H9 (cell line): ENCODE measurements at regions not wholly inside any gene's neighbourhood (a gene's known extent, or its start where the extent isn't known, plus 50 kb on each side); places are given as distances from the start of the nearest gene placed in this dataset.

ENCODE experiments used
- DNase-seq: peaks from one replicate; pipeline ENCODE4 v3.0.0-alpha.2; 2017
- H2AFZ ChIP-seq: one replicate; pipeline ENCODE4 v1.6.1; 2013; ENCODE audit warnings: mild to moderate bottlenecking, low read length, control low read depth, moderate library complexity
- H2AK5ac ChIP-seq: 2 replicates; pipeline ENCODE4 v1.6.1; 2013; ENCODE audit warnings: low read length, control low read depth, mixed read lengths; ENCODE audit not compliant: insufficient read length
- H2BK120ac ChIP-seq: one replicate; pipeline ENCODE4 v1.6.1; 2013; ENCODE audit warnings: low read depth, mild to moderate bottlenecking, low read length, control low read depth, inconsistent platforms; ENCODE audit not compliant: poor library complexity, severe bottlenecking
- H2BK12ac ChIP-seq: 2 replicates; pipeline ENCODE4 v1.6.1; 2013; ENCODE audit warnings: low read length, control low read depth, mixed read lengths, low read depth; ENCODE audit not compliant: insufficient read length
- H2BK15ac ChIP-seq: 2 replicates; pipeline ENCODE4 v1.6.1; 2013; ENCODE audit warnings: low read depth, low read length, control low read depth
- H2BK20ac ChIP-seq: one replicate; pipeline ENCODE4 v1.6.1; 2013; ENCODE audit warnings: low read depth, mild to moderate bottlenecking, low read length, control low read depth, inconsistent platforms; ENCODE audit not compliant: poor library complexity, severe bottlenecking
- H2BK5ac ChIP-seq: 2 replicates; pipeline ENCODE4 v1.6.1; 2013; ENCODE audit warnings: low read length, control low read depth, mixed read lengths; ENCODE audit not compliant: insufficient read length
- H3K14ac ChIP-seq: 2 replicates; pipeline ENCODE4 v1.6.1; 2013; ENCODE audit warnings: low read length, control low read depth; ENCODE audit not compliant: insufficient read depth
- H3K18ac ChIP-seq: 2 replicates; pipeline ENCODE4 v1.6.1; 2013; ENCODE audit warnings: low read depth, mild to moderate bottlenecking, mixed read lengths, low read length, control low read depth; ENCODE audit not compliant: insufficient read length
- H3K23ac ChIP-seq: 2 replicates; pipeline ENCODE4 v1.6.1; 2013; ENCODE audit warnings: low read length, control low read depth, mixed read lengths, low read depth; ENCODE audit not compliant: insufficient read length
- H3K23me2 ChIP-seq: 2 replicates; pipeline ENCODE4 v1.6.1; 2013; ENCODE audit warnings: low read depth, mild to moderate bottlenecking, mixed read lengths, low read length, control low read depth; ENCODE audit not compliant: insufficient read length, poor library complexity, severe bottlenecking
- H3K27ac ChIP-seq: 2 replicates; pipeline ENCODE4 v1.5.1; 2013; ENCODE audit warnings: low read length, control low read depth, mixed read lengths, low read depth; ENCODE audit not compliant: insufficient read length
- H3K27me3 ChIP-seq: 2 replicates; pipeline ENCODE4 v1.6.1; 2013; ENCODE audit warnings: low read length, control low read depth, inconsistent platforms; ENCODE audit not compliant: insufficient read depth
- H3K4ac ChIP-seq: 2 replicates; pipeline ENCODE4 v1.6.1; 2013; ENCODE audit warnings: low read depth, mild to moderate bottlenecking, control low read depth, inconsistent platforms, low read length, moderate library complexity
- H3K4me1 ChIP-seq: 2 replicates; pipeline ENCODE4 v1.6.1; 2013; ENCODE audit warnings: low read length, control low read depth, inconsistent platforms; ENCODE audit not compliant: insufficient read depth
- H3K4me2 ChIP-seq: 2 replicates; pipeline ENCODE4 v1.6.1; 2013; ENCODE audit warnings: low read length, control low read depth, mixed read lengths; ENCODE audit not compliant: insufficient read length, insufficient read depth
- H3K56ac ChIP-seq: 2 replicates; pipeline ENCODE4 v1.6.1; 2013; ENCODE audit warnings: low read depth, mild to moderate bottlenecking, mixed read lengths, low read length, control low read depth; ENCODE audit not compliant: insufficient read length
- H3K79me1 ChIP-seq: 2 replicates; pipeline ENCODE4 v1.6.1; 2013; ENCODE audit warnings: low read depth, mild to moderate bottlenecking, moderate library complexity, low read length, control low read depth, inconsistent platforms; ENCODE audit not compliant: insufficient read depth, poor library complexity, severe bottlenecking
- H3K79me2 ChIP-seq: 2 replicates; pipeline ENCODE4 v1.6.1; 2013; ENCODE audit warnings: low read length, control low read depth, inconsistent platforms; ENCODE audit not compliant: insufficient read depth
- H3K9ac ChIP-seq: 2 replicates; pipeline ENCODE4 v1.6.1; 2013; ENCODE audit warnings: low read length, control low read depth, mixed read lengths; ENCODE audit not compliant: insufficient read length; ENCODE audit errors: extremely low read depth
- H3K9me3 ChIP-seq: one replicate; pipeline ENCODE4 v1.6.1; 2013; ENCODE audit warnings: low read depth, low read length, inconsistent platforms; ENCODE audit not compliant: control insufficient read depth
- H3T11ph ChIP-seq: one replicate; pipeline ENCODE4 v1.6.1; 2013; ENCODE audit warnings: mild to moderate bottlenecking, low read length, control low read depth, inconsistent platforms
- H4K20me1 ChIP-seq: one replicate; pipeline ENCODE4 v1.6.1; 2013; ENCODE audit not compliant: control insufficient read depth, insufficient read length, insufficient read depth
- H4K5ac ChIP-seq: 2 replicates; pipeline ENCODE4 v1.6.1; 2013; ENCODE audit warnings: low read depth, mild to moderate bottlenecking, mixed read lengths, low read length, control low read depth; ENCODE audit not compliant: insufficient read length
- H4K8ac ChIP-seq: replicated peaks from 2 replicates; pipeline ENCODE4 v1.6.1; 2013; ENCODE audit warnings: low read length, control low read depth, mixed read lengths, low read depth; ENCODE audit not compliant: insufficient read length
- H4K91ac ChIP-seq: 2 replicates; pipeline ENCODE4 v1.6.1; 2013; ENCODE audit warnings: low read depth, mild to moderate bottlenecking, moderate library complexity, mixed read lengths, low read length, control low read depth; ENCODE audit not compliant: insufficient read length
- H3K27ac Mint-ChIP-seq, 3 experiments: 2 replicates in 2 of 3; 3 replicates in 1 of 3; pipeline ENCODE4 v1.8.0; 2020 to 2021; ENCODE audit warnings: mixed read lengths in 3 of 3, mild to moderate bottlenecking in 1 of 3, moderate library complexity in 1 of 3
- H3K27me3 Mint-ChIP-seq: 2 replicates; pipeline ENCODE4 v1.8.0; 2021; ENCODE audit warnings: low read depth, mild to moderate bottlenecking, moderate library complexity, mixed read lengths
- H3K36me3 Mint-ChIP-seq, 3 experiments: 2 replicates in 2 of 3; 3 replicates in 1 of 3; pipeline ENCODE4 v1.8.0; 2020 to 2021; ENCODE audit warnings: low read depth in 3 of 3, mixed read lengths in 3 of 3; ENCODE audit not compliant: insufficient read depth in 1 of 3
- H3K4me1 Mint-ChIP-seq, 2 experiments: 2 replicates each; pipeline ENCODE4 v1.8.0; 2020; ENCODE audit warnings: mixed read lengths in 2 of 2
- H3K4me3 Mint-ChIP-seq, 2 experiments: 2 replicates in 1 of 2; 3 replicates in 1 of 2; pipeline ENCODE4 v1.8.0; 2020 to 2021; ENCODE audit warnings: mild to moderate bottlenecking in 2 of 2, mixed read lengths in 2 of 2, moderate library complexity in 1 of 2
- H3K9me3 Mint-ChIP-seq, 2 experiments: 2 replicates in 1 of 2; 3 replicates in 1 of 2; pipeline ENCODE4 v1.8.0; 2020; ENCODE audit warnings: mild to moderate bottlenecking in 2 of 2, mixed read lengths in 2 of 2, moderate library complexity in 1 of 2
- WGBS: extraction: QIAGEN DNeasy Blood & Tissue Kit; methylation state at CpG from one replicate; pipeline ENCODE4 v1.1.7; 2013; ENCODE audit warnings: missing lambda C conversion rate, low lambda C conversion rate, mixed read lengths; ENCODE audit not compliant: insufficient read length; ENCODE audit errors: extremely low coverage; 5-methylcytosine and 5-hydroxymethylcytosine counted together
- TF ChIP-seq, protein P1 (sequence below): fragments of 200-600 bp; sonication (generic); conservative IDR thresholded peaks from 3 replicates; pipeline ENCODE4 v1.8.0; 2021; ENCODE audit warnings: antibody characterized with exemption, mild to moderate bottlenecking

DNA sequence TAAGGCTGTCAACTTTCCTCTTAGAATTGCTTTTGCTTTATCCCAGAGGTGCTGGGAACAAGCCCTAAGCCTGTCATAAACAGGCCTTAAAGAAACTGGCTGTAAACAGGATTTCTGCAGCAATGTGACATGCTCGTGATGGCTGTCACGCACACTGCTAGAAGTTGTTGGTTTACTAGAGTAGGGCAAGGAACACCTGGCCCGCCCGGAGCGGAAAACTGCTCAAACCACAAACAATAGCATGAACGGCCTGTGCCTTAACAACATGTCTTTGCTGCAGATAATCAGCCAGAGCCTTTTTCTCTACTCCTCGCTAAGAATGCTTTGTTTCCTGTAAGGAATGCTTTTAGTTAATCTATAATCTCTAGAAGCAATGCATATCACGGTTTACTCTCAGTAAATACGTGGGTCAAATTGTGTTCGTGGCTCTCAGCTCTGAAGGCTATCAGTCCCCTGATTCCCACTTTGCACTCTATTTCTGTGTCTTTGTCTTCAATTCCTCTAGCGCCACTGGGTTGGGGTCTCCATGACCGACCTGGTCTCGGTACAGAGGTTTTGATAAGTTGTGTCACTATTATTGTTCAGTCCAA is 318.3 kb downstream of the GLUD2 start:
- Histone ChIP-seq H3T11ph (no peak overlapping the region), H2BK12ac (no peak overlapping the region), H3K23me2 (no peaks in the 10 kb centered on the region), H3K4me2 (no peak overlapping the region), H3K4me1 (no peaks in the 10 kb centered on the region), H4K91ac (no peak overlapping the region), H4K20me1 (no peaks in the 10 kb centered on the region), H2BK20ac (no peak overlapping the region), H2BK120ac (no peak overlapping the region), H3K4ac (no peak overlapping the region), H3K18ac (no peak overlapping the region), H3K27ac (no peak overlapping the region), H2BK5ac (no peak overlapping the region), H3K9ac (no peak overlapping the region), H3K27me3 (no peaks in the 10 kb centered on the region), H3K56ac (no peak overlapping the region), H2AK5ac (no peak overlapping the region), H3K79me1 (no peaks in the 10 kb centered on the region), H4K5ac (no peak overlapping the region), H3K14ac (no peak overlapping the region), H3K9me3 (no peaks in the 10 kb centered on the region), H4K8ac (no peak overlapping the region), H2AFZ (no peak overlapping the region), H3K79me2 (no peaks in the 10 kb centered on the region), H2BK15ac (no peak overlapping the region), H3K23ac (no peak overlapping the region)
- Mint-ChIP-seq H3K27ac (no peak overlapping the region), H3K9me3 (peaks cover 53 to 66% of the 10 kb centered on the region in 2 experiments), H3K36me3 (peaks cover 0 to 3% (median 0%) of the 10 kb centered on the region in 3 experiments; a peak in 3 of 7 replicates), H3K4me1 (no peaks in the 10 kb centered on the region), H3K4me3 (no peak overlapping the region), H3K27me3 (no peaks in the 10 kb centered on the region)
- TF ChIP-seq, protein P1, sequence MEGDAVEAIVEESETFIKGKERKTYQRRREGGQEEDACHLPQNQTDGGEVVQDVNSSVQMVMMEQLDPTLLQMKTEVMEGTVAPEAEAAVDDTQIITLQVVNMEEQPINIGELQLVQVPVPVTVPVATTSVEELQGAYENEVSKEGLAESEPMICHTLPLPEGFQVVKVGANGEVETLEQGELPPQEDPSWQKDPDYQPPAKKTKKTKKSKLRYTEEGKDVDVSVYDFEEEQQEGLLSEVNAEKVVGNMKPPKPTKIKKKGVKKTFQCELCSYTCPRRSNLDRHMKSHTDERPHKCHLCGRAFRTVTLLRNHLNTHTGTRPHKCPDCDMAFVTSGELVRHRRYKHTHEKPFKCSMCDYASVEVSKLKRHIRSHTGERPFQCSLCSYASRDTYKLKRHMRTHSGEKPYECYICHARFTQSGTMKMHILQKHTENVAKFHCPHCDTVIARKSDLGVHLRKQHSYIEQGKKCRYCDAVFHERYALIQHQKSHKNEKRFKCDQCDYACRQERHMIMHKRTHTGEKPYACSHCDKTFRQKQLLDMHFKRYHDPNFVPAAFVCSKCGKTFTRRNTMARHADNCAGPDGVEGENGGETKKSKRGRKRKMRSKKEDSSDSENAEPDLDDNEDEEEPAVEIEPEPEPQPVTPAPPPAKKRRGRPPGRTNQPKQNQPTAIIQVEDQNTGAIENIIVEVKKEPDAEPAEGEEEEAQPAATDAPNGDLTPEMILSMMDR: no peak
- DNase-seq: no peak
- WGBS: no CpG with 5 or more reads among the region's 13 CpGs
